Skeletal muscle satellite cell (primary cell): ENCODE measurements at regions not wholly inside any gene's neighbourhood (a gene's known extent, or its start where the extent isn't known, plus 50 kb on each side); places are given as distances from the start of the nearest gene placed in this dataset.

Experiments used
- H3K27me3 ChIP-seq: 2 replicates; pipeline ENCODE4 v1.7.0; 2013; ENCODE audit warnings: low read length; ENCODE audit not compliant: control insufficient read depth, insufficient read depth
- H3K36me3 ChIP-seq: 2 replicates; pipeline ENCODE4 v1.7.0; 2013; ENCODE audit warnings: mild to moderate bottlenecking, control low read depth, low read length; ENCODE audit not compliant: insufficient read depth
- H3K4me1 ChIP-seq: 2 replicates; pipeline ENCODE4 v1.7.0; 2013; ENCODE audit warnings: low read length; ENCODE audit not compliant: control insufficient read depth, insufficient read depth
- H3K4me2 ChIP-seq: 2 replicates; pipeline ENCODE4 v1.7.0; 2013; ENCODE audit warnings: mild to moderate bottlenecking, low read length
- H3K4me3 ChIP-seq: 2 replicates; pipeline ENCODE4 v1.7.0; 2013; ENCODE audit warnings: low read length
- H3K9ac ChIP-seq: 2 replicates; pipeline ENCODE4 v1.7.0; 2013; ENCODE audit warnings: mild to moderate bottlenecking, low read depth, low read length, moderate library complexity
- H3K9me3 ChIP-seq: replicated peaks from 2 replicates; pipeline ENCODE4 v1.7.0; 2013; ENCODE audit warnings: mild to moderate bottlenecking, control low read depth, low read length

GRCh38 chr2:106724301-106724794 lies 161.6 kb downstream of the ST6GAL2 start:
- Histone ChIP-seq H3K9me3 (peaks cover 7% of the 10 kb centered on the region), H3K36me3 (no peaks in the 10 kb centered on the region), H3K4me1 (no peaks in the 10 kb centered on the region), H3K9ac (no peak overlapping the region), H3K4me3 (no peak overlapping the region), H3K4me2 (no peak overlapping the region), H3K27me3 (no peaks in the 10 kb centered on the region)

GRCh38 chr2:106734165-106734564 lies 151.8 kb downstream of the ST6GAL2 start:
- Histone ChIP-seq H3K4me2 (no peak overlapping the region), H3K9ac (no peak overlapping the region), H3K36me3 (no peaks in the 10 kb centered on the region), H3K4me1 (no peaks in the 10 kb centered on the region), H3K9me3 (peaks cover 16% of the 10 kb centered on the region), H3K4me3 (no peak overlapping the region), H3K27me3 (no peaks in the 10 kb centered on the region)

GRCh38 chr2:106735807-106736206 lies 150.2 kb downstream of the ST6GAL2 start:
- Histone ChIP-seq H3K4me3 (no peak overlapping the region), H3K4me2 (no peak overlapping the region), H3K9ac (no peak overlapping the region), H3K9me3 (peaks cover 5% of the 10 kb centered on the region), H3K4me1 (no peaks in the 10 kb centered on the region), H3K27me3 (no peaks in the 10 kb centered on the region), H3K36me3 (no peaks in the 10 kb centered on the region)

- H3K9me3 ChIP-seq, result peaks cover 5% of the 10 kb centered on the region
- no peaks in the 10 kb centered on the region for H3K36me3 ChIP-seq
- H3K9ac ChIP-seq, result no peak overlapping the region
- no peak overlapping the region for H3K4me2 ChIP-seq
- no peaks in the 10 kb centered on the region for H3K4me1 ChIP-seq
- no peaks in the 10 kb centered on the region for H3K27me3 ChIP-seq
- H3K4me3 ChIP-seq, result no peak overlapping the region
These were observed 149.7 kb downstream of the ST6GAL2 start for GRCh38 chr2:106736221-106736620.

- H3K27me3 ChIP-seq, result no peaks in the 10 kb centered on the region
- no peaks in the 10 kb centered on the region for H3K9me3 ChIP-seq
- no peaks in the 10 kb centered on the region for H3K36me3 ChIP-seq
- H3K9ac ChIP-seq, result no peak overlapping the region
- H3K4me2 ChIP-seq, result no peak overlapping the region
- no peak overlapping the region for H3K4me3 ChIP-seq
- H3K4me1 ChIP-seq, result no peaks in the 10 kb centered on the region
These were observed 140.5 kb downstream of the ST6GAL2 start for GRCh38 chr2:106745468-106745867.

- no peak overlapping the region for H3K9ac ChIP-seq
- no peak overlapping the region for H3K4me3 ChIP-seq
- H3K36me3 ChIP-seq, result no peaks in the 10 kb centered on the region
- no peaks in the 10 kb centered on the region for H3K27me3 ChIP-seq
- H3K9me3 ChIP-seq, result no peaks in the 10 kb centered on the region
- no peak overlapping the region for H3K4me2 ChIP-seq
- no peaks in the 10 kb centered on the region for H3K4me1 ChIP-seq
These were observed 136.1 kb downstream of the ST6GAL2 start for GRCh38 chr2:106749823-106750222.
